Left colon (tissue), 2 donors: ENCODE measurements at regions not wholly inside any gene's neighbourhood (a gene's known extent, or its start where the extent isn't known, plus 50 kb on each side); places are given as distances from the start of the nearest gene placed in this dataset.

ENCODE experiments used
- ATAC-seq: fragments of 200-7000 bp; cut with Tn5 transposase; one replicate; pipeline ENCODE4 v1.9.1; 2020; ENCODE audit warnings: mild to moderate bottlenecking, moderate library complexity
- DNase-seq, 2 donors: peaks; one replicate each; pipeline ENCODE4 v3.0.0-alpha.2; 2020
- intact Hi-C, 2 donors: fragments of 100-400 bp; cut with DNase I in 1 of 2; cut with micrococcal nuclease in 1 of 2; formaldehyde crosslinking; loops; one replicate each; pipeline versions ENCODE4 v1.11.2 to v1.14.0; 2022; cut with DNase I, micrococcal nuclease
- donor health status: DM: no; HTN: no; CAD: no.
- donor health status: DM: yes; HTN: yes; CAD: no.

GRCh38 chr13:106700007-106700406, 132.1 kb upstream of the ARGLU1 start:
- intact Hi-C loops = no loop called here
- DNase-seq = no peak
- no peak for ATAC-seq

GRCh38 chr13:106699311-106699710, 131.4 kb upstream of the ARGLU1 start:
- ATAC-seq = peak; percentile 50
- intact Hi-C loops = no loop called here

GRCh38 chr13:106696719-106697118, 128.8 kb upstream of the ARGLU1 start:
- no peak for DNase-seq
- intact Hi-C loops = no loop called here
- ATAC-seq = no peak

More at GRCh38 chr13:106699311-106699710, 131.4 kb upstream of the ARGLU1 start:
- no peak for DNase-seq

GRCh38 chr13:106696140-106696539, 128.2 kb upstream of the ARGLU1 start:
- intact Hi-C loops = no loop called here
- ATAC-seq (no peak), DNase-seq (no peak)

GRCh38 chr13:106695139-106695538, 127.2 kb upstream of the ARGLU1 start:
- DNase-seq (no peak), ATAC-seq (no peak)
- intact Hi-C loops = no loop called here

GRCh38 chr13:106691861-106692260, 123.9 kb upstream of the ARGLU1 start:
- no peak for ATAC-seq
- intact Hi-C loops = no loop called here
- DNase-seq = no peak

GRCh38 chr13:106691341-106691740, 123.4 kb upstream of the ARGLU1 start:
- DNase-seq (no peak), ATAC-seq (no peak)
- intact Hi-C loops = no loop called here

- no peak for ATAC-seq
- intact Hi-C loops = no loop called here
- DNase-seq = no peak
Observed at GRCh38 chr13:106690779-106691178, 122.8 kb upstream of the ARGLU1 start.

- intact Hi-C loops = no loop called here
- ATAC-seq (no peak), DNase-seq (no peak)
Observed at GRCh38 chr13:106689906-106690305, 122.0 kb upstream of the ARGLU1 start.

GRCh38 chr13:106688940-106689339, 121.0 kb upstream of the ARGLU1 start:
- no peak for DNase-seq
- no peak for ATAC-seq
- intact Hi-C loops = no loop called here

- ATAC-seq (no peak), DNase-seq (no peak)
- intact Hi-C loops = no loop called here
Observed at GRCh38 chr13:106686163-106686562, 118.2 kb upstream of the ARGLU1 start.

- DNase-seq (no peak), ATAC-seq (no peak)
- intact Hi-C loops = no loop called here
Observed at GRCh38 chr13:106685143-106685542, 117.2 kb upstream of the ARGLU1 start.

GRCh38 chr13:106683918-106684317, 116.0 kb upstream of the ARGLU1 start:
- intact Hi-C loops = no loop called here
- DNase-seq = no peak
- no peak for ATAC-seq

- no peak for ATAC-seq
- no peak for DNase-seq
- intact Hi-C loops = no loop called here
Observed at GRCh38 chr13:106683179-106683578, 115.2 kb upstream of the ARGLU1 start.

- intact Hi-C loops = no loop called here
- ATAC-seq (no peak), DNase-seq (no peak)
Observed at GRCh38 chr13:106681997-106682396, 114.1 kb upstream of the ARGLU1 start.

- ATAC-seq = no peak
- intact Hi-C loops = no loop called here
- DNase-seq = no peak
Observed at GRCh38 chr13:106681536-106681935, 113.6 kb upstream of the ARGLU1 start.

GRCh38 chr13:106680796-106681472, 113.0 kb upstream of the ARGLU1 start:
- intact Hi-C loops = no loop called here
- ATAC-seq = no peak
- no peak for DNase-seq

GRCh38 chr13:106678646-106679418, 110.9 kb upstream of the ARGLU1 start:
- intact Hi-C loops = no loop called here
- DNase-seq (no peak), ATAC-seq (no peak)

- intact Hi-C loops = no loop called here
- no peak for ATAC-seq
- no peak for DNase-seq
Observed at GRCh38 chr13:106675311-106675710, 107.4 kb upstream of the ARGLU1 start.

GRCh38 chr13:106660746-106661625, 93.0 kb upstream of the ARGLU1 start:
- intact Hi-C loops = no loop called here
- DNase-seq (no peak), ATAC-seq (no peak)
